KMS-11 (cell line): ENCODE measurements at regions not wholly inside any gene's neighbourhood (a gene's known extent, or its start where the extent isn't known, plus 50 kb on each side); places are given as distances from the start of the nearest gene placed in this dataset.

Experiments
- H2AFZ ChIP-seq: fragments of 200-600 bp; sonication (generic); 2 replicates; pipeline ENCODE4 v1.6.1; 2016; ENCODE audit warnings: antibody characterized with exemption, mixed run types, low read depth
- H3K27ac ChIP-seq: fragments of 200-600 bp; sonication (generic); 2 replicates; pipeline ENCODE4 v1.6.1; 2016; ENCODE audit warnings: mild to moderate bottlenecking, mixed run types
- H3K27me3 ChIP-seq: fragments of 200-600 bp; sonication (generic); 2 replicates; pipeline ENCODE4 v1.6.1; 2017; ENCODE audit warnings: mild to moderate bottlenecking, low read depth, mixed run types, moderate library complexity; ENCODE audit not compliant: insufficient read depth
- H3K36me3 ChIP-seq: fragments of 200-600 bp; sonication (generic); 2 replicates; pipeline ENCODE4 v1.6.1; 2017; ENCODE audit warnings: mild to moderate bottlenecking, mixed run types; ENCODE audit not compliant: insufficient read depth
- H3K4me1 ChIP-seq: fragments of 200-600 bp; sonication (generic); 2 replicates; pipeline ENCODE4 v1.6.1; 2016; ENCODE audit warnings: mild to moderate bottlenecking, low read depth, mixed run types; ENCODE audit not compliant: poor library complexity, severe bottlenecking
- H3K4me2 ChIP-seq: fragments of 200-600 bp; sonication (generic); 2 replicates; pipeline ENCODE4 v1.7.0; 2016; ENCODE audit warnings: mild to moderate bottlenecking, mixed run types
- H3K4me3 ChIP-seq: fragments of 200-600 bp; sonication (generic); IDR thresholded peaks from 2 replicates; pipeline ENCODE4 v1.6.1; 2017; ENCODE audit warnings: low read depth, low read length, mixed read lengths; ENCODE audit not compliant: insufficient read depth
- H3K79me2 ChIP-seq: fragments of 200-600 bp; sonication (generic); 2 replicates; pipeline ENCODE4 v1.6.1; 2016; ENCODE audit warnings: low read depth, mixed run types; ENCODE audit not compliant: insufficient read depth
- H3K9ac ChIP-seq: fragments of 200-600 bp; sonication (generic); 2 replicates; pipeline ENCODE4 v1.6.1; 2016; ENCODE audit warnings: mild to moderate bottlenecking, mixed run types
- H4K20me1 ChIP-seq: fragments of 200-600 bp; sonication (generic); 2 replicates; pipeline ENCODE4 v1.6.1; 2016; ENCODE audit warnings: mild to moderate bottlenecking, mixed run types; ENCODE audit not compliant: insufficient read depth
- CTCF ChIP-seq: fragments of 200-600 bp; sonication (generic); conservative IDR thresholded peaks from 2 replicates; pipeline ENCODE4 v1.6.1; 2017; ENCODE audit warnings: low read depth, mild to moderate bottlenecking, antibody characterized with exemption, low read length, moderate library complexity, mixed read lengths

DNA sequence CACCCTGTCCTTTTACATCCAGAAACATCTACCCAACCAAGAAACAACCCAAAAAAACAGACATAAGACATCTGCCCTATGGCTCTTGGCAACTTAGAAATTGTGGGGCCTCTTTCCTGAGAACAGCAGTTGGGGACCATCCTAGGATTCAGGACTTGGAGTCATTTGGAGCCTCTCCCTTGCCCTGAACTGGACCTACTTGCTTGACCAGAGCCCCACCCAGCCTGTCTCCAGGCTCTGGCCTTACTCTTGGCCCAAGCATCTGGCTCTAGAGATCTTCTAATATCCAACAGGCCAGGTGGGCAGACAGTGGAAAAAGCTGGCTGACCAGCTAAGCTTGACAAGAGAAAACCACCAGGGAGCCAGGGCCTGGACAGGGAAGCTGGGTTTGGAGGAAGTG is 99.1 kb upstream of the C2CD4B start:
- H4K20me1 ChIP-seq, result no peaks in the 10 kb centered on the region
- no peak overlapping the region for H3K27ac ChIP-seq
- H3K4me3 ChIP-seq, result no peak overlapping the region
- H3K9ac ChIP-seq, result no peak overlapping the region
- H3K36me3 ChIP-seq, result no peaks in the 10 kb centered on the region
- H3K4me2 ChIP-seq, result no peak overlapping the region
- no peaks in the 10 kb centered on the region for H3K27me3 ChIP-seq
- H3K79me2 ChIP-seq, result no peaks in the 10 kb centered on the region
- no peak for TF ChIP-seq CTCF
- no peaks in the 10 kb centered on the region for H3K4me1 ChIP-seq
- H2AFZ ChIP-seq, result no peak overlapping the region

- no peaks in the 10 kb centered on the region for H3K79me2 ChIP-seq
- H4K20me1 ChIP-seq, result no peaks in the 10 kb centered on the region
- H3K27me3 ChIP-seq, result no peaks in the 10 kb centered on the region
- no peak overlapping the region for H3K4me3 ChIP-seq
- H3K36me3 ChIP-seq, result no peaks in the 10 kb centered on the region
- H3K4me1 ChIP-seq, result no peaks in the 10 kb centered on the region
- no peak overlapping the region for H2AFZ ChIP-seq
- no peak overlapping the region for H3K27ac ChIP-seq
- no peak overlapping the region for H3K9ac ChIP-seq
- no peak overlapping the region for H3K4me2 ChIP-seq
- no peak for TF ChIP-seq CTCF
These were observed 104.4 kb upstream of the C2CD4B start for GRCh38 chr15:62269504-62269903.

- H2AFZ ChIP-seq, result no peak overlapping the region
- no peak overlapping the region for H3K9ac ChIP-seq
- no peaks in the 10 kb centered on the region for H3K4me1 ChIP-seq
- no peaks in the 10 kb centered on the region for H3K79me2 ChIP-seq
- H3K4me2 ChIP-seq, result no peak overlapping the region
- H3K27ac ChIP-seq, result no peak overlapping the region
- H4K20me1 ChIP-seq, result no peaks in the 10 kb centered on the region
- no peaks in the 10 kb centered on the region for H3K27me3 ChIP-seq
- no peak overlapping the region for H3K4me3 ChIP-seq
- H3K36me3 ChIP-seq, result no peaks in the 10 kb centered on the region
- no peak for TF ChIP-seq CTCF
These were observed 105.3 kb upstream of the C2CD4B start for GRCh38 chr15:62270216-62270921.

DNA sequence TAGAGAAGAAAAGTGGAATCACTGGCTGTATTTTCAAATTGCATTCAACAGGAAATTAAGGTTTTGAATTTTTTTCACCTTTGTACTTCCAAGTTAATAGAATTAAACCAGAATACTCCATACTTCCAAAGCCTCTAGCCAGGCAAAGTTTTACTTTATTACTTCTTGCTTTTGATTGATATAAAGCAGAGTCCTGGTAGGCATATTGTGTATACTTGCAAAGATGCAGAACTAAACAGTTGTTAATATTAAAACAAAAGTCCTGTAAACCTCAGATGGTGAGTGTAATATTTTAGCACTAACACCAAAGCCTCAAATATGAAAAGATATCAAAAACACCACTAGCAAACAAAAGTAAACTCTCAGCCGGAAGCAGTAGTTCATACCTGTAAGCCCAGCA is 107.2 kb upstream of the C2CD4B start:
- Histone ChIP-seq H3K9ac (no peak overlapping the region), H3K27me3 (no peaks in the 10 kb centered on the region), H3K79me2 (no peaks in the 10 kb centered on the region), H3K4me3 (no peak overlapping the region), H3K36me3 (no peaks in the 10 kb centered on the region), H3K4me1 (no peaks in the 10 kb centered on the region), H2AFZ (no peak overlapping the region), H4K20me1 (no peaks in the 10 kb centered on the region), H3K27ac (no peak overlapping the region), H3K4me2 (no peak overlapping the region)
- TF ChIP-seq CTCF, result no peak
